NAMALWA (cell line): ENCODE measurements at regions not wholly inside any gene's neighbourhood (a gene's known extent, or its start where the extent isn't known, plus 50 kb on each side); places are given as distances from the start of the nearest gene placed in this dataset.
"Not testable (repeated sequence)": the region's sequence is repeated elsewhere in the genome, so short reads cannot be mapped to it uniquely, and the experiment has no call there.

ENCODE experiments used
- DNase-seq: peaks from one replicate; pipeline ENCODE4 v3.0.0-alpha.2; 2015; ENCODE audit warnings: low spot score

DNA sequence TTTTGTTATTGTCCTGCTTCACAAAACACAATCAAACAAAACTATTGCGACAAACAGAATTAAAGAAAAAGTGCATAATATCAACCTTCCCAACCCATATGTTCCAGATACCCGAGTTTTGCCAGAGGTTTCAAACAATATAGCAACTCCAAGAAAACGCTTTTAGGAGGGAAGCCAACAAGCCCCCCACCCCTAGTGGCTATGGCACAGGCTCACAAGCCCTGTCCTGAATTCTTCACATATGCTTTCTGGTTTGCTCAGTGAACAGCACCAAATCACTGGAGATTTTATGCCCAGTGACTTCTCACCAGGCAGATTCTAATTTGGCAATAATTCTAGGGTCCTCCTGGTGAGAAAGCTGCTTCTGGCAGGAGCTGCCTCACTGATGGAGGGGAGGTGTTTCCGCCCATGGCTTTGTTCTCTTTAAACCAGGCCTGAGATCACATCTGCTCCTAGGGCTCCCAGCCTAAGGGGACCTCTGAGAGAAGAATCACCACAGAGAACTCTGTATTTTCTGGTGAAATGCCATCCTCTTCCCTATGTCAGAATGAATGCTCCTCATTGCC lies 1982.4 kb downstream of the EFNA5 start:
- DNase-seq = no peak

DNA sequence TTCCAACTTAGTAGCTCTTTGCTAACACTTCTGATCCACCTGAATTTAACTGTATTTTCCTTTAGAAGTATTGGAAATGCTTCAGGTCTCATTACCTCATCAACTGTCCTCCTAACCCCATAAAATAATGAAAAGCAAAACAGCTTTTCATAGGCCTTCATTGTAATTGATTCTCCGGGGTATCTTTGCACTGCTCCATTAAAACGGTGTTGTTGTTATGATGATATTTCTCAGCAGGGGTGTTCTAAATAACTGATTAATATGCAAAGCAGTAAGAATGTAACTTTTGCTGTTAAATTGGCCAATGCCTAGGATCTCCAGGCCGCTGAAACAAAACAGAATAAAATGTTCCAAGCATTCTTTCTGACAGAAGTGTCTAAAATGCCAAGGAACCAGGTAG lies 1983.2 kb downstream of the EFNA5 start:
- no peak for DNase-seq

DNA sequence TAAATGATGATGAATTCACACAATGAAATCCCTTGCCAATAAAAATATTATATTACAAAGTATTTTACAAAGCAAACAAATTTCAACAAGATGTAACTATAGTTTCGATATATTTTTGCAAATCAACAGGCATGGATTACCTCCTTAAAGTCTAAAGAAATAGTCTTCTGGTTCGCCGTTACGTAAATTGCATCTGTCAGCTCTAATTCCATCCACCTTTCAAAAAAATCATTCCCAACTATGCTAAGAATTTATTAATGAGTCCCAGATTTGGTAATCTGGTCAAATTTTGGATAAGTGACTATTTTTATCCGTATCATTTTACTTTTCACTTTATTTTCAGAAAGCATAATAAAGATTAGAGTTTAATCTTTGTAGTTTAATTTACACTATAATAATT lies 1984.9 kb downstream of the EFNA5 start:
- DNase-seq = no peak

DNA sequence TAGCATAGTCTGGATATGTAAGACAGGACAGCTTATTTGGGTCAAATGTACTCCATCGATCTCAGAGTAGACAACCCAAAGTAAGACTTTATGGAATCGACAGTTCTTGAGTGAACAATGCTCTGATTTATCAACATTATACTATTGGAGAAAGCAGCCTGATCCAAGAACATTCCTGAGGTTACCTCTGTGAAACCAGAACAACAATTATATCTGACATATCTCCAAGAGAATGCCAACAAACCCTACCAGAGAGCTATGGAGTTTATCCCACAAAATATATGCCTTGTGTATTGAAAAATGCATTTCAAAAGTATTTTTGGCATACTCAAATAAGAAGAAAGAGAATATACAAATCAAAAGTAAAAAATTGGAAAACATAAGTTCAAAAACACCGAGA lies 1985.9 kb downstream of the EFNA5 start:
- no peak for DNase-seq

DNA sequence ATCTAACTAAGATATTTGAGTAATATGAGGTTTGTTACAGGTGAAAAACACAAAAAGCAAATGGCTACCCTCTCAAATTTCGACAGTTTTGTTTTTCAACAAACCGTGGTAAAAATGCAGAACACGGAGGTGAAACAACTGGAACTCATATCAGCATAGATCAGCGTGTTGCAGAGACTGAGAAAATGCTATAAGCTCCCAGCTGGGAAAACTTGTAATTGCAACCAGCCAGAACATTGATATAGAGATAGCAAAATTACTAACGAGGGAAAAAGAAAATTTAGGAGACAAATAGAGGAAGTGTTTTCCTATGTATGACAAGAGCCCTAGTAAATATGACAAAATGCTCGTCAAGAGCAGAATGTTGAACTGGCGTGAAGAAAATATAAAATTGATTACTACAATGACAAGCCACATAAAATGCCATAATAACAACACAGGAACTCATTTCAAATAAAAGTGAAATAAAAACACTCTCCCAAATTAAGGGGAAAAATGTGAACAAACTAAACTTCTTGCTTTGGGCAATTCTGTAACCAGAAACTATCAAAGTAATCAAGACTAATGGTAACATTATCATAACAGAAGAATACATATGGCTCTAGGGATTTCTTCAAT lies 1989.8 kb downstream of the EFNA5 start:
- DNase-seq = no peak

DNA sequence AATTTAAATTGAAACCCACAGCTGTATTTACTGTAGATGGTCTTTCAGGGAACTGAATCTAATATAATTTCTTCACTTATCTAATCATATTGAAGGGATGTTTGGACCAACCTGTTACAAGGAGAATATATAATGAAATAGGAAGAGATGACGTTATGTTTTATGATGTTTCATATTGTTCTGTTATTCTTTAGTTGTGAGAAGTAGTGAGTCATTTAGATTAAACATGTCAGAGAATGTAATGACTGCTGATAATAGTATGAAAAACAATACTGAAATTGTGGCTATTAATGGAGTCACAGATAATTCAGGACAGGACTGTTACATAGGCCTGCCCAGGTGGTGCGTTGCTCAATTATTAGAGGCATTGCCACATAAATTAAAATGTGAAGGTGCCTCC lies 1993.4 kb downstream of the EFNA5 start:
- DNase-seq = no peak

DNA sequence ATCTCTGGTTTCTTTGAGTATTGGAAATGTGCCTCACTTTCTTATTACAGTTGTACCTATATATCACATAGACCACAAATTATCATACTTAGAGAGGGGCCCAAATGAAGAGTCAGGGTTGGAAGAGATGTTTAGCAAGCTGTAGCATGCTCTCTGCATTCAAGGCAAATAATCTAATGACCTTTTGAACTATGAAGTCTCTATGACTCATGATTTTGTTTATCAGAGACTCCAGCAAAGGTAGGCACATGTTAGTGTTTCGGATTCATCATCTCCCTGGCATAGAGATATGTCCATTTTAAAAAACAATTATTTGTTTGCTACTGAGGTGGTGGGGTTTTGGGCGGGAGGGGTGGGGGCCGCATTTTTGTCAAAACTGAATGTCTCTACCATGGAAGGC lies 2000.1 kb downstream of the EFNA5 start:
- DNase-seq = no peak

DNA sequence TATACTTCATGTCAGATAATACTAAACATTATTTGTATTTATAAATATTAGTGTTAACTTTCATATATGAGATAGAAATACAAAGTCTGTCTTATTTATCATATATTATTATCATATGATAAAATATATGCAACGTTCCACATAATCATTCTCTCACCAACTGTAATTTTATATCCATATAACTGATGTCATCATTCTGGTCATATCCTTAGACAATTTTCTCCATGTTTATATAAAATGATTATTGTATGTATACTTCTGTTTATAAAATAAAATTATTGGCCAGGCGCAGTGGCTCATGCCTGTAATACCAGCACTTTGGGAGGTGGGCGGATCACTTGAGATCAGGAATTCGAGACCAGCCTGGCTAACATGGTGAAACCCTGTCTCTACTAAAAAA lies 2007.1 kb downstream of the EFNA5 start:
- DNase-seq = no peak

DNA sequence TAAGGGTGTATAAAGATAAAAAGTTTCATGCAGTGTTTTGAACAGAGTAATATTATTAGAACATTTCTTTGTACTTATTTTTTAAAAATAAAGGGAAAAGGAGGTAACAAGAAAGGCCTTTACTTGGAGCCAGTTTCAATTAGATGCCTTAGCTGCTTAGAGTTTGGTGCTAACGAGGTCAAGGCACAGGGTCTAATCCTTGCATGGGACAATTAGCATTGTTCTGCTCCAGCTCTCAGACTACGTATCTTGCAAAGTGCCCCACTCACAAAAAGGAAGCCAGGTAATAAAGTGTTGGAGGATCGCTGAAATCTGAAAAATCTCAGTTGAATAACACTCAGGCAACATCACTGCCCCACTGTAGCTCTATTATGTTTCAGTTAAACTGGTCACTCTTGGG lies 2011.3 kb downstream of the EFNA5 start:
- no peak for DNase-seq

DNA sequence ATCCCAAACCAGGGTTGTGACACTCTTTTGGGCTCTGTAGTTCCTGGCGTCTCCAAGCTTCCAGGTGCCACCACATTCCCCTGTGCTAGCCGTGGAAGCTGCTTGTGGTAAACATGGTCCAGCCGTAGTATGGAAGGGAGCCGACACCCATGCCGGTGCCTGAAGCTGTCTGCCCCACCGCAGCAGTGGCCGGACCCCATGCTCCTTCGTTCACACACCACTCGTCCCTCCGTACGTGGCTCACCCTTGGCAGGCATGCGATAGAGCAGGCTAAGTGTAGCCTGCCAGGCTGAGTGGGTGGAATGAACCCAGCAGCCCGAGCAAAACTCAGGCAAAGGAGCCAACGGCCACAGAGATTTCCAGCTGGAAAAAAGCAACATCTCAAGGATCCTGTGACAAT lies 2030.4 kb downstream of the EFNA5 start:
- DNase-seq = no peak

DNA sequence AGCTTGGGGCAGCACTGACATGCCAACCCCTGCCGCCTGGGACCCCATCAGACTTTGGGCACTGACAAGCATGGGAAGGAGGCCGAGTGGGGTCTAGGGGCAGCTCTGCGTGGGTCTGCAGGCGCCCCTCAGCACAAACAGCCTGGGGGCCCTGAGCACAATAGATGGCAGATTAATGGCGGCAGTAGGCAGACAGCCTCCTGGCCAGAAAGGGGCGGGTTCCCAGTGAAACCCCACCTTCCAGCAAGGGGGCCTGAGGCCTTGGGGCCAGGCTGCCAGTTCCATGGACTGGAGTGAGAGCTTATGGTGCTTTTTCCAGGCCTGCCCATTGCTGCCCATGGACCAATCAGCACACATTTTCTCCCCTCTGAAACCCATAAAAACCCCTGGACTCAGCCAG lies 2031.2 kb downstream of the EFNA5 start:
- no peak for DNase-seq

DNA sequence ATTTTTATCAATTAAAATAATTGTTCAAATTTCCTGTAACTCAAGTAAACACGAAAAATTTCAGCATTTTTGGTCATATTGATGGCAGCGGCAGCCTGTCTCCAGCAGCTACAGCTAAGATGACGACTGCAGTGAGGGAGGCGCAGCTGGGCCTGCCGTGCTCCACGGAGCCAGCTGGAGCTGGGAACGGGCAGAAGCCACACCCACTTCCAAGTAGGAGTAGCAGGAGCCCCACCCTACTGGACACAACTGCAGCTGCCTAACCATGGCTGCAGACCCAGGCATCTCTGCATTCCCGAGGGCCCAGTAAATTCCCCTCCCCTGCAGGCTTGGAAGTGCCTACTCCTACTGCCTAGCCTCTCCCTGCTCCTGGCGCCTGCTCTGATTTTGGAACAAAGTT lies 2031.7 kb downstream of the EFNA5 start:
- DNase-seq = no peak

DNA sequence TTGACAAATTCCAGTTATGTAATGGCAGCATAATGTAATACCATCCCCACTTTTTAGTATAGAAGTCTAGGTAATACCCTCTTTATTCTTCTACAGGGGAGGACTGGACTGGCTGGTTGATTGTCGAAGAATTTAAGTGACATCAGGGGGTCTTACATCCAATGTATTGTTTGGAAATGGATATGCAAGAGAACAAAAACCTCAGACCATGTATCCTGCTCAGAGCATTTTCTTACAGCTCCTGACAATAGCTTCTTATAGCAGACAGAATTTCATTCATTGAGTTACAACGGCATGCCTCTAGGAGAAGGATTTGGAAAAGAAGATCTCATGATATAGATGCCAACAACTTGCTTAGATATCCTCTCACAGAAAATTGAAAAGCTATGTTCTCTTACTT lies 2032.3 kb downstream of the EFNA5 start:
- DNase-seq = no peak

DNA sequence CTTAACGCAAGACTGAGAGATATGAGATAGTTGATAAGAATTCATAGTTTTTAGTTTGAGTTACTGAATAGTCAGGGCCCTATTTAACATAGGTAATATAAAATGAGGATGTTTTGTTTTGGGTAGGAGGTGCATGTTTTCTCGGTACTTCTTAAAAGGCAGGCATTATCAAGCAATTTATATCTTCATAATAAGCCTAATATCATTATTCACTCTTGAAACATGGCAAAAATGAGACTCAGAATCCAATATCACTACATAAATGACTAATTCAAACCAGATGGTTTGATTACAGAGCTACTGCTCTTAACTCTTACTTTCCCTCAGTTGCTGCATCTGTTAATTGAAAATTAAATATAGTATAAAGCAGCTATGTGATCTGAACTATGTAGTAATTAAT lies 2038.7 kb downstream of the EFNA5 start:
- DNase-seq = no peak

DNA sequence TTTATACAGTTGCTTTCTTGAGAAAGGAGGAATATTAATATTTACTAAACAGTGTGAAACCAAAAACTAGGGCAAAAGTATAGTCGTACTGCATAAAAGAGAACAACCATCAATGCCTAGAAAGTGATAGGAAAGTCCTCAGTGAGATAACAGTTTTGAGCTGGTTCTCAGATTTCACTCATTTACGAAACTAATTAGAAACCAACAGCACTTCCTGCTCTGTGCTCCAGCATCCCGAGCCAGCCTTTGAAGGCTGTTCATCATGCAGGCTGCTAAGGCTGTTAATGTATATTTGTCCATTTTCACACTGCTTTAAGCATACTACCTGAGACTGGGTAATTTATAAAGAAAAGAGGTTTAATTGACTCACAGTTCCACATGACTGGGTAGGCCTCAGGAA lies 2039.9 kb downstream of the EFNA5 start:
- no peak for DNase-seq

DNA sequence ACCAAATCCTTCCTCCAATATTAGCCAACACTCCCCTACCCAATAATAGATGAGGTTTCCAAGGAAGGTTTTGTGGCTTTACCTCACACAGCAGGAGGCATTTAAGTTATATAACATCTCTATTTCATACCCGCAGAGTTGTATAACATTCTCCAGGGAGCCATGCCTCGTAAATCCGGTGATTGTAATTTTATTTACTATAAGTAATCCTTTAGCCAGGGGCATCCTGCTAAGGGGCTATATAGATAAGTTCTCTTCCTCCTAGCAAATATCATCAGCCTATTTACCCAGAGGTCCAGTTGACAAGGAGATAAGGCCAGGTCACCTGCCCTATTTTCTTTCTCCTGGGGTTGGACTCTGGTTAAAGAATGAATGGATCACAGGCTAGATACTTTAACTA lies 2051.0 kb downstream of the EFNA5 start:
- DNase-seq = no peak

DNA sequence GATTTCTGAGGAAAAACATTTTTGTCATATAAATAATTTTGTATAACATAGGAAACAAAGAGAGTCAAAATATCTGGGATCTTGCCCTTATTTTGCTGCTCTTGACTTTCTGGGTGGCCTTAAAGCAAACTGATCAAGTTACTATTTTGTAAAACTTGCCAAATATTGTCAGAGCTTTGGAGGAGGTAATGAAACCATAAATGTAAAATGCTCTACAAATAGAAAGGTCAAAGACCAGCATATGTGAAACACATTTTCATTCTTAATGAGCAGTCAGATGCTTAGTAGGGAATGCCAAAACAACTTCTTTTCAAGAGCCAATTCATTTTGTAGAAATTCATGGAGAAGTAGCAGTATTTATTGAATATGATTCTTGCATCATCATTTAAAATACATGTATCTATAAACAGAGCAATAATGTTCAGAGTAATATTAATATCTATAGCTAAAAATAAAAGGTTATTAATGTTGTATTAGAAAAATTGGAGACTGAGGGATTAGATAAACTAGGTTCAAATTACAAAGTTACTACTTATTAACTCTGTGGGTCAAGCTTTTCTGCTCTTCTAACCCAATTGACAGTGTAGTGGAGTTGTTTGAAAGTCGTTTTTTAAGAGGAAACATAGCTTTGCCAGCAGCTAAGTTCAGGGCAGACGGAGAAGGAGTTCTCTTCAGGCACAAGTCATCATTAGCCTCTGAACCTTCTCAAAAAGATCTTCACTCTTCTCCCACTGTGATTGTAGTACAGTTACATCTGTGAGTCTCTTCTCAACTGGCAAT lies 2053.1 kb downstream of the EFNA5 start:
- no peak for DNase-seq

DNA sequence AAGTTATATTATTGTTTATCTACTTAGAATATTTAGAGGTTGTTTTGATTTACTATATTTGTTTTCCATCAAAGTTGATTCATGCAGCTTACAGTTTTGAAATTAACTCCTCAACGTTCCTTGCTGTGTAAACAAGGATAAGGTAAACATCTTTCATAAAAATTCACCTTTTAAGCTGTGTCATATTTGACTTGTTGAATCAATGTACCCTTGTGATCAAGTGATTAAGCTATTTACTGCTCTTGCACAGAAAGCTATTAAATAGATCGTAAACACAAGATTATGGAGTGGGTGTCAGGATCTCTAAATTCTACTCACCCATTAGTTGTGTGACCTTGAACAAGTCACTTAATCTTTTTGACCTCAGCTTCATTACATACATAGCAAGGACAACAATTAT lies 2054.0 kb upstream of the NUDT12 start:
- no peak for DNase-seq

DNA sequence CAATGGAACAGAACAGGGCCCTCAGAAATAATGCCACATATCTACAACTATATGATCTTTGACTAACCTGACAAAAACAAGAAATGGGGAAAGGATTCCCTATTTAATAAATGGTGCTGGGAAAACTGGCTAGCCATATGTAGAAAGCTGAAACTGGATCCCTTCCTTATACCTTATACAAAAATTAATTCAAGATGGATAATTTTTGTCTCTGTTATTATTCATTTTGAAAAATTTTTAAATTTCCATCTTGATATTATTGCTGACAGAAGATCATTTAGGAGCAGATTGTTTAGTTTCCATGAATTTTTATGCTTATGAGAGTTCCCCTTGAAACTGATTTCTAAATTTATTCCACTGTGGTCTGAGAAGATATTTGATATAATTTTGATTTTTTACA lies 2039.8 kb upstream of the NUDT12 start:
- DNase-seq = not testable (repeated sequence)

DNA sequence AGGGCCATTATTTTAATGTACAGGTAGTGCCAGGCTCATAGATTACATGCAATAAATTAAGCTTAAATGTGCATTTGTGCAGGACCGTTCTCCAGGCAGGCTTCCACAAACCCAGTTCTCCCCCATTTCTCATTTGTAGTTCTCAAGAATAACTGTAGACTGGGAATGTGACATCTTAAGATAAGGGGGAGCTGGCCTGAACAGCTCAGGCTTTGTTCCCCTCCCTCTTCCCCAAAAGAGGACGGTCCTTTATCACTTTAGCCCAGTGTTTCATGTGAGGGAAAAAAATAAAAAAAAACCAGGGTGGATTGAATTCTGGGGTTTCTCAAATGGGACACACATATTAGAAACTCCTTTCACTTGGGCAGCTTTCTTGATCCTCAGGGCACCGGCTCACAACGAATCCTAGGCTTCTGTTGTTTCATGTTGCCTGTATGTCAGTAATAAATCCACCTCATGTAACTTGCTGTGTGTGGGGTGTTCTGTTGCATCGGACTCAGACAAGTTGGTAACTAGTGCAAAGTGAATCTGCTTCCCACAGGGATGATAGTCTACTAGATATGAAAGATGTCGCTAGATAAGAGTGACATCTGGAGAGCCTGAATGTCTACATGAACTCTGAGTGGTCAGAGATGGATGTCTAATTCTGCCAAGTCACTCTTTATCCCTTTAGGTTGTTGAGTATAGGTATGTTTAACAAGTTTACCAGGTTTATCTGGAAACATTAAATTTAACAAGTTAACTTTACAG lies 2030.6 kb upstream of the NUDT12 start:
- no peak for DNase-seq

DNA sequence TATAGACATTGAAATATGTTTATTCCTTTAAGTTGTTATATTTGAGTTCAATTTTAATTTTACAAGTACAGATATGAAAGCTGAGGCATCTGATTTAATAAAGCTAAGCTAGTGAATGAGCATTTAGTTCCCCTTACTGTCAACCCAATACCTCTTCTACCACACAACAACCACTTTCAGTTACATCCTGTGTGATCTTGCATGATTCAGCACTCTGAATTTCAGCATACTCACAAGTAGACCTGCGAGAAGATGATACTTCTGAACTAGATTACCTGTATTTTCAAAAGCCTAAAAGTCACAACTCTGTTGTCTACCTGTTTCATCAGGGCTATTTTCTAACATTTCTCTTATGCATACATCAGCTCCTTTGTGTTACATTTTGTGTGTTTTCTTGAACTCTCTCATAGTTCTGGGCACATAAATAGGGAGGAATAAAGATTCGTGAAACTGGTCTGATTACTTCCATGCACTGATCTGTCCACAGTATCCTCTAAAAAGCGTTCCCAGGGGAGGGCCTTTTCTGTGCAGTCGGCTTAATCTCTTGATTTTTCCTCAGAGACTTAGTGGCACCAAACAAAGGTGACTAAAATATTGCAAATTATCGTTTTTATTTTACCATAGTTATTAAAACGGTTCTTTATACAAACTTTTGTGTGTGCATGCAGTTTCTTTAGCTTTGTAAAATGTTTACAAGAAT lies 2025.5 kb upstream of the NUDT12 start:
- DNase-seq = peak; percentile 18

DNA sequence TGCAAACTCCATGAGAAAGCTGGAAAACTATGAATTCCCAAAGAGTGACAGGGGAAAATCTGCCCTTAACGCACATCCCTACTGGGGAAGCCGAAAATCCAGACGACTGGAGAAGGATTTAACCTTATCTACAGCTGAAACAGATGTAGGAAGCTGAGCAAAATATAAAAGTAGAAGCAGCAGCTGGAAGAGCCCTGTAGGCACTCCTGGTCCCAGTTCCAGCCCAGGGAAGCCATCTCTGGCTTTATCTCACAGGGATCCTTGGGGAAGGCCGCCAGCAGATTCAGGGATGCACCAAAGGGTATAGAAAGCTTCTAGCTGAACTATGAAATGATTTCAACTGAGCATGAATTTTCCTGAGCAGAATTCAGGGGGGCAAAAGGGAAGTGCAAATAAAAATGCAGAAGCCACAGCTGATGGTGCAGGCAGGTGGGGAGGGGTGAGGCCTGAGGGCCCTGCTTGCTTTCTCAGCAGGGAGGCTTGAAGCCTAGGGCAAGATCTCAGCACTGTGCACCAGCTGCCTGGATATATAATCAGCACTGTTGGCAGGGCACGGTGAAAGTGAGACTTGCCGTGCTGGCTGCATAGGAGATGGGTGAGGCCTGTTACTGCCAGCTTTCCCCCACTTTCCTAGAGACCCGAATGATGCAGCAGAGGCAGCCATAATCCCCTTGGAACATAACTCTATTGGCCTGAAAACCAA lies 2019.5 kb upstream of the NUDT12 start:
- DNase-seq = no peak
